ENCODE measurements at regions not wholly inside any gene's neighbourhood (a gene's known extent, or its start where the extent isn't known, plus 50 kb on each side); places are given as distances from the start of the nearest gene placed in this dataset.
"Not testable (repeated sequence)": the region's sequence is repeated elsewhere in the genome, so short reads cannot be mapped to it uniquely, and the experiment has no call there.

- TF ChIP-seq CTCF (IDR thresholded peaks at IDR 0.05) (no peak), POLR2A (IDR thresholded peaks at IDR 0.05) (no peak)
- Histone ChIP-seq H3K27me3 (no peaks in the 10 kb centered on the region), H3K36me3 (no peaks in the 10 kb centered on the region), H3K9me3 (no peaks in the 10 kb centered on the region), H3K4me3 (no peak overlapping the region), H3K27ac (no peak overlapping the region), H3K4me1 (no peaks in the 10 kb centered on the region)
- no peak for DNase-seq
- intact Hi-C loops (cut with DNase I; ENCODE audit: low total_unique reads), result no loop called here
These were observed 418.0 kb downstream of the TMEM182 start for GRCh38 chr2:103179798-103180197.

DNA sequence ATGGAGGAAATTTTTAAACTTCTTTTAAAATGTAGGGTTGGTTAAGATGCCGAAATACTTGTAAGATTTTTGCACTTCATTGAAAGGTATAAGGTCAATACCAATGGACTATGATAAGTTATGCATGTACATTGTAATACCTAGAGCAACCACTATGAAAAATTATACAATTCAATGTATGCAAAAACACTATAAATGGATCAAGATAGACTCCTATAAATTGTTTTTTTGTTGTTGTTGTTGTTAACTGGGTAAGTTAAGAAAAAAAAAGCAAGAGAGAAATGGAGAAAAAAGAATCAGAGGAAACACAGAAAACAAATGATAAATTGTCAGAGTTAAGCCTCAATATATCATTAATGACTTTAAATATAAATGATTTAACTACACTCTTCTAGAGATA, 421.2 kb downstream of the TMEM182 start:
- Histone ChIP-seq H3K4me3 (no peak overlapping the region), H3K27me3 (no peaks in the 10 kb centered on the region), H3K36me3 (no peaks in the 10 kb centered on the region), H3K4me1 (no peaks in the 10 kb centered on the region), H3K9me3 (no peaks in the 10 kb centered on the region), H3K27ac (no peak overlapping the region)
- TF ChIP-seq POLR2A (IDR thresholded peaks at IDR 0.05) (no peak), CTCF (IDR thresholded peaks at IDR 0.05) (no peak)
- intact Hi-C loops (cut with DNase I; ENCODE audit: low total_unique reads), result no loop called here
- DNase-seq, result no peak

DNA sequence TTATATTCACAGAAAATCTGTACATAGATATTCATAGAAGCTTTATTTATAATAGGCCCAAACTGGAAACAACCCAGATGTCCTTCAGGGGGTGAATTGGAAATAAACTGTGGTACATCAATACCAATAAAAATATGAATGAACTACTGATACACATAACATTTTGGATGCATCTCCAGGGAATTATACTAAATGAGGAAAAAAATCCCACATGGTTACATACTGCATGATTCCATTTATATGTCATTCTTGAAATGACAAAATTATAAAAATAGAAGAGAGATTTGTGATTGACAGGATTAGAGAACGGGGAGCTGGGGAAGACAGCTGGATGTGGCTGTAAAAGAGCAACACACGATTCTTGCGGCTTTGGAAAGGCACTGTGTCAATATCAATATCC, 435.0 kb downstream of the TMEM182 start:
- Histone ChIP-seq H3K27ac (no peak overlapping the region), H3K27me3 (no peaks in the 10 kb centered on the region), H3K36me3 (no peaks in the 10 kb centered on the region), H3K9me3 (no peaks in the 10 kb centered on the region), H3K4me3 (no peak overlapping the region), H3K4me1 (no peaks in the 10 kb centered on the region)
- DNase-seq, result no peak
- intact Hi-C loops (cut with DNase I; ENCODE audit: low total_unique reads), result no loop called here
- TF ChIP-seq POLR2A (IDR thresholded peaks at IDR 0.05) (no peak), CTCF (IDR thresholded peaks at IDR 0.05) (no peak)

- H3K36me3 ChIP-seq; DNase-seq; H3K27ac ChIP-seq; H3K4me1 ChIP-seq; H3K9me3 ChIP-seq; H3K27me3 ChIP-seq; H3K4me3 ChIP-seq; intact Hi-C loops (cut with DNase I; ENCODE audit: low total_unique reads): not testable (repeated sequence)
These were observed 438.9 kb downstream of the TMEM182 start for GRCh38 chr2:103200774-103201173.

GRCh38 chr2:103208916-103209315, 447.1 kb downstream of the TMEM182 start:
- TF ChIP-seq POLR2A (IDR thresholded peaks at IDR 0.05) (no peak), CTCF (IDR thresholded peaks at IDR 0.05) (no peak)
- DNase-seq, result no peak
- Histone ChIP-seq H3K27ac (no peak overlapping the region), H3K4me3 (no peak overlapping the region), H3K36me3 (no peaks in the 10 kb centered on the region), H3K4me1 (no peaks in the 10 kb centered on the region), H3K9me3 (no peaks in the 10 kb centered on the region), H3K27me3 (no peaks in the 10 kb centered on the region)
- intact Hi-C loops (cut with DNase I; ENCODE audit: low total_unique reads), result no loop called here

DNA sequence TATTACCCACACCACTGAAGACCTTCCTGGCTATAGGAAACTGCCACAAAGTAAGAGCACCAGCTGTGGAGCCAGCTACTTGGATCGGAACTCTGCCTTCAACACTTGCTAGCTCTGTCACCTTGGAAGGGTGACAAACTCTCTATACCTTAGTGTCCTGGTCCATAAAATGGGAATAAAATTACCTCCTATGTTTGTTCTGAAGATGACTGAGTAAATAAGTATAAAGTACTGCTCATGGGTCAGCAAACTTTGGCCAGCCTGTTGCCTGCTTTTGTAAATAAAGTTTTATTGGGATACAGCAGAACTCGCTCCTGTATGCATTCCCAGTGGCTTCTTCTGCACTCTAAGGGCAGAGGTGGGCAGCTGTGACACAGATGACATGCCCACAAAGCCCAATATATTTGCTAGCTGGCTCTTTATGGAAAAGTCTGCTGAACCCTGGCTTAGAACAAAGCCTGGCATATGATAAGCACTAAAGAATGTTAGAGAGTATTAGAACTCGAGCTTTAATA, 451.3 kb downstream of the TMEM182 start:
- TF ChIP-seq POLR2A (IDR thresholded peaks at IDR 0.05) (no peak), CTCF (IDR thresholded peaks at IDR 0.05) (no peak)
- no peak overlapping the region for H3K4me3 ChIP-seq
- no peaks in the 10 kb centered on the region for H3K4me1 ChIP-seq
- intact Hi-C loops (cut with DNase I; ENCODE audit: low total_unique reads), result no loop called here
- H3K27me3 ChIP-seq, result no peaks in the 10 kb centered on the region
- H3K27ac ChIP-seq, result no peak overlapping the region
- H3K9me3 ChIP-seq, result no peaks in the 10 kb centered on the region
- no peaks in the 10 kb centered on the region for H3K36me3 ChIP-seq
- no peak for DNase-seq
